Astrocyte (in vitro differentiated cells and primary cell): ENCODE measurements at regions not wholly inside any gene's neighbourhood (a gene's known extent, or its start where the extent isn't known, plus 50 kb on each side); places are given as distances from the start of the nearest gene placed in this dataset.

Experiments used
- EZH2 ChIP-seq: IDR thresholded peaks from 2 replicates; pipeline ENCODE4 v1.6.1; 2012; ENCODE audit warnings: mild to moderate bottlenecking, low read length, inconsistent platforms; ENCODE audit not compliant: insufficient read depth
- TF ChIP-seq, protein P1 (sequence below): IDR thresholded peaks from 2 replicates; pipeline ENCODE4 v1.5.1; 2011; ENCODE audit warnings: low read depth, mild to moderate bottlenecking, inconsistent platforms, low read length, moderate library complexity; ENCODE audit not compliant: insufficient read depth

DNA sequence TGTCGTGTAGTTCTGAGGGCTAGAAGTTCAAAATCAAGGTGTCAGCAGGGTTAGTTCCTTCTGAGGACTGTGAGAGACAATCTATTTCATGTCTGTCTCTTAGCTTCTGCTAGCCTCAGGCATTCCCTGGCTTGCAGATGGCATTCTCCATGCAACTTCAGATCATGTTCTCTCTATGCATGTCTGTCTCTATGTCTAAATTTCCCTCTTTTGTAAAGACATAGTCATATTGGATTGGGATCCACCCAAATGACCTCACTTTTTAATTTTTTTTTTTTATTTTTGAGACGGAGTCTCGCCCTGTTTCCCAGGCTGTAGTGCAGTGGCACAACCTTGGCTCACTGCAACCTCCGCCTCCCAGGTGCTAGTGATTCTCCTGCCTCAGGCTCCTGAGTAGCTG is 104.6 kb downstream of the RAP2B start:
- TF ChIP-seq, protein P1, sequence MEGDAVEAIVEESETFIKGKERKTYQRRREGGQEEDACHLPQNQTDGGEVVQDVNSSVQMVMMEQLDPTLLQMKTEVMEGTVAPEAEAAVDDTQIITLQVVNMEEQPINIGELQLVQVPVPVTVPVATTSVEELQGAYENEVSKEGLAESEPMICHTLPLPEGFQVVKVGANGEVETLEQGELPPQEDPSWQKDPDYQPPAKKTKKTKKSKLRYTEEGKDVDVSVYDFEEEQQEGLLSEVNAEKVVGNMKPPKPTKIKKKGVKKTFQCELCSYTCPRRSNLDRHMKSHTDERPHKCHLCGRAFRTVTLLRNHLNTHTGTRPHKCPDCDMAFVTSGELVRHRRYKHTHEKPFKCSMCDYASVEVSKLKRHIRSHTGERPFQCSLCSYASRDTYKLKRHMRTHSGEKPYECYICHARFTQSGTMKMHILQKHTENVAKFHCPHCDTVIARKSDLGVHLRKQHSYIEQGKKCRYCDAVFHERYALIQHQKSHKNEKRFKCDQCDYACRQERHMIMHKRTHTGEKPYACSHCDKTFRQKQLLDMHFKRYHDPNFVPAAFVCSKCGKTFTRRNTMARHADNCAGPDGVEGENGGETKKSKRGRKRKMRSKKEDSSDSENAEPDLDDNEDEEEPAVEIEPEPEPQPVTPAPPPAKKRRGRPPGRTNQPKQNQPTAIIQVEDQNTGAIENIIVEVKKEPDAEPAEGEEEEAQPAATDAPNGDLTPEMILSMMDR = no peak
- no peak for TF ChIP-seq EZH2
